Body of pancreas (tissue), 4 donors: ENCODE measurements at regions not wholly inside any gene's neighbourhood (a gene's known extent, or its start where the extent isn't known, plus 50 kb on each side); places are given as distances from the start of the nearest gene placed in this dataset.

ENCODE experiments used
- POLR2A ChIP-seq, 3 donors: fragments of 450-650 bp; IDR thresholded peaks; one replicate each; pipeline ENCODE4 v1.6.1; 2016; ENCODE audit warnings: antibody characterized with exemption in 3 of 3, mild to moderate bottlenecking in 2 of 3
- TF ChIP-seq, protein P1 (sequence below), 7 experiments: fragments of 450-650 bp in 4 of 7; fragments of 200-600 bp in 3 of 7; sonication (generic) in 3 of 7; IDR thresholded peaks; one replicate each; pipeline ENCODE4 v1.5.1; 2016 to 2019; ENCODE audit warnings: antibody characterized with exemption in 7 of 7

DNA sequence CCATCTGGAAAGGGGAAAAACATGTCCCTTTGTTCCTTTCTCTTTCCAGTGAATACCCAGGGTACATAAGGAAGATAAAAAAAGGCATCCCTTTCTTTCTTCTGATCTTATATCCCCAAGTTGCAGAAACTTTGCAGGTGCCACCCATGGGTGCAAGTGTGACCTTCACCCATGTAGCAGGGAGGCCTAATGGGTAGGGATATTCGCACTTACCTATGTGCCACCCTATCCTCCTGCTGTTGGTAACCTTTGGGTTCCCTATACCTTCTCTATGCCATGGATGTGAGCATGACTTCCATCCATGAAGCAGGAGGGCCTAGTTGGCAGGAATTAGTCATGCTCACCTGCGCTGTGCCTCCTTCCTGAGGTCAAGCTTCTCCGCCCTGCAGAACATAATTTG is 59.2 kb upstream of the C15orf39 start:
- no peak for TF ChIP-seq POLR2A (IDR thresholded peaks at IDR 0.05)
- TF ChIP-seq, protein P1, sequence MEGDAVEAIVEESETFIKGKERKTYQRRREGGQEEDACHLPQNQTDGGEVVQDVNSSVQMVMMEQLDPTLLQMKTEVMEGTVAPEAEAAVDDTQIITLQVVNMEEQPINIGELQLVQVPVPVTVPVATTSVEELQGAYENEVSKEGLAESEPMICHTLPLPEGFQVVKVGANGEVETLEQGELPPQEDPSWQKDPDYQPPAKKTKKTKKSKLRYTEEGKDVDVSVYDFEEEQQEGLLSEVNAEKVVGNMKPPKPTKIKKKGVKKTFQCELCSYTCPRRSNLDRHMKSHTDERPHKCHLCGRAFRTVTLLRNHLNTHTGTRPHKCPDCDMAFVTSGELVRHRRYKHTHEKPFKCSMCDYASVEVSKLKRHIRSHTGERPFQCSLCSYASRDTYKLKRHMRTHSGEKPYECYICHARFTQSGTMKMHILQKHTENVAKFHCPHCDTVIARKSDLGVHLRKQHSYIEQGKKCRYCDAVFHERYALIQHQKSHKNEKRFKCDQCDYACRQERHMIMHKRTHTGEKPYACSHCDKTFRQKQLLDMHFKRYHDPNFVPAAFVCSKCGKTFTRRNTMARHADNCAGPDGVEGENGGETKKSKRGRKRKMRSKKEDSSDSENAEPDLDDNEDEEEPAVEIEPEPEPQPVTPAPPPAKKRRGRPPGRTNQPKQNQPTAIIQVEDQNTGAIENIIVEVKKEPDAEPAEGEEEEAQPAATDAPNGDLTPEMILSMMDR (IDR thresholded peaks at IDR 0.05) = no peak
